Urinary bladder (tissue), 3 donors: ENCODE measurements at regions not wholly inside any gene's neighbourhood (a gene's known extent, or its start where the extent isn't known, plus 50 kb on each side); places are given as distances from the start of the nearest gene placed in this dataset.
A peak's percentile ranks its signal among the peaks of the same experiment; 100 is the strongest.

ENCODE experiments used
- DNase-seq: peaks from one replicate; pipeline ENCODE4 v3.0.0-alpha.2; 2015; ENCODE audit errors: extremely low spot score
- H3K27ac ChIP-seq: one replicate; pipeline ENCODE4 v1.5.1; 2013; ENCODE audit warnings: low read depth, mild to moderate bottlenecking, moderate library complexity
- H3K36me3 ChIP-seq: one replicate; pipeline ENCODE4 v1.6.1; 2013; ENCODE audit warnings: mild to moderate bottlenecking, moderate library complexity; ENCODE audit not compliant: insufficient read depth
- H3K4me1 ChIP-seq: one replicate; pipeline ENCODE4 v1.6.1; 2013; ENCODE audit warnings: mild to moderate bottlenecking, moderate library complexity; ENCODE audit not compliant: insufficient read depth
- H3K4me3 ChIP-seq: one replicate; pipeline ENCODE4 v1.5.1; 2013; ENCODE audit warnings: low read depth, low read length
- WGBS: extraction: QIAGEN DNeasy Blood & Tissue Kit; methylation state at CpG from one replicate; pipeline ENCODE4 v1.1.7; 2013; 5-methylcytosine and 5-hydroxymethylcytosine counted together
- donor health status: healthy with polysubstance abuse.
- donor health status: healthy.

- Histone ChIP-seq H3K36me3 (no peaks in the 10 kb centered on the region), H3K27ac (no peak overlapping the region), H3K4me3 (no peak overlapping the region), H3K4me1 (no peaks in the 10 kb centered on the region)
- 83% methylated on average over 1 of the region's 1 CpG for WGBS
- DNase-seq: no peak
These were observed 1290.9 kb downstream of the MRPL39 start for GRCh38 chr21:24316277-24316922.

- DNase-seq: peak; percentile 10
- H3K4me1 ChIP-seq: no peaks in the 10 kb centered on the region
- no peak overlapping the region for H3K4me3 ChIP-seq
- 54% methylated on average over 1 of the region's 1 CpG for WGBS
- no peak overlapping the region for H3K27ac ChIP-seq
- no peaks in the 10 kb centered on the region for H3K36me3 ChIP-seq
These were observed 1296.5 kb downstream of the MRPL39 start for GRCh38 chr21:24310788-24311187.

- Histone ChIP-seq H3K27ac (no peak overlapping the region), H3K36me3 (no peaks in the 10 kb centered on the region), H3K4me1 (no peaks in the 10 kb centered on the region), H3K4me3 (no peak overlapping the region)
- DNase-seq: no peak
These were observed 1299.1 kb downstream of the MRPL39 start for GRCh38 chr21:24308183-24308582.

- no peak for DNase-seq
- Histone ChIP-seq H3K4me3 (no peak overlapping the region), H3K4me1 (no peaks in the 10 kb centered on the region), H3K36me3 (no peaks in the 10 kb centered on the region), H3K27ac (no peak overlapping the region)
These were observed 1304.9 kb downstream of the MRPL39 start for GRCh38 chr21:24302400-24302799.

GRCh38 chr21:24298040-24298439 lies 1309.2 kb downstream of the MRPL39 start:
- WGBS: 77% methylated on average over 1 of the region's 1 CpG
- DNase-seq: no peak
- Histone ChIP-seq H3K4me1 (no peaks in the 10 kb centered on the region), H3K4me3 (no peak overlapping the region), H3K27ac (no peak overlapping the region), H3K36me3 (no peaks in the 10 kb centered on the region)

- H3K4me1 ChIP-seq: no peaks in the 10 kb centered on the region
- no peak for DNase-seq
- 60% methylated on average over 2 of the region's 2 CpGs for WGBS
- H3K4me3 ChIP-seq: no peak overlapping the region
- no peak overlapping the region for H3K27ac ChIP-seq
- H3K36me3 ChIP-seq: no peaks in the 10 kb centered on the region
These were observed 1313.1 kb downstream of the MRPL39 start for GRCh38 chr21:24294171-24294570.

- no peak for DNase-seq
- Histone ChIP-seq H3K4me1 (no peaks in the 10 kb centered on the region), H3K27ac (no peak overlapping the region), H3K4me3 (no peak overlapping the region), H3K36me3 (no peaks in the 10 kb centered on the region)
- WGBS: 81% methylated on average over 6 of the region's 6 CpGs
These were observed 1317.0 kb downstream of the MRPL39 start for GRCh38 chr21:24290151-24290833.

- Histone ChIP-seq H3K4me3 (no peak overlapping the region), H3K27ac (no peak overlapping the region), H3K36me3 (no peaks in the 10 kb centered on the region), H3K4me1 (no peaks in the 10 kb centered on the region)
- 89% methylated on average over 1 of the region's 1 CpG for WGBS
- no peak for DNase-seq
These were observed 1317.7 kb downstream of the MRPL39 start for GRCh38 chr21:24289539-24289938.

- Histone ChIP-seq H3K36me3 (no peaks in the 10 kb centered on the region), H3K4me3 (no peak overlapping the region), H3K4me1 (no peaks in the 10 kb centered on the region), H3K27ac (no peak overlapping the region)
- no peak for DNase-seq
- 66% methylated on average over 4 of the region's 4 CpGs for WGBS
These were observed 1326.7 kb downstream of the MRPL39 start for GRCh38 chr21:24280596-24280995.

GRCh38 chr21:24278711-24279110 lies 1328.6 kb downstream of the MRPL39 start:
- Histone ChIP-seq H3K27ac (no peak overlapping the region), H3K4me3 (no peak overlapping the region), H3K36me3 (no peaks in the 10 kb centered on the region), H3K4me1 (no peaks in the 10 kb centered on the region)
- no peak for DNase-seq
- 56% methylated on average over 2 of the region's 2 CpGs for WGBS

GRCh38 chr21:24276204-24276603 lies 1331.1 kb downstream of the MRPL39 start:
- Histone ChIP-seq H3K36me3 (no peaks in the 10 kb centered on the region), H3K4me1 (no peaks in the 10 kb centered on the region), H3K27ac (no peak overlapping the region), H3K4me3 (no peak overlapping the region)
- DNase-seq: no peak

GRCh38 chr21:24275616-24276015 lies 1331.7 kb downstream of the MRPL39 start:
- WGBS: 73% methylated on average over 1 of the region's 1 CpG
- Histone ChIP-seq H3K36me3 (no peaks in the 10 kb centered on the region), H3K27ac (no peak overlapping the region), H3K4me3 (no peak overlapping the region), H3K4me1 (no peaks in the 10 kb centered on the region)
- DNase-seq: no peak

GRCh38 chr21:24272521-24272938 lies 1334.8 kb downstream of the MRPL39 start:
- 33% methylated on average over 4 of the region's 4 CpGs for WGBS
- Histone ChIP-seq H3K27ac (no peak overlapping the region), H3K36me3 (no peaks in the 10 kb centered on the region), H3K4me1 (no peaks in the 10 kb centered on the region), H3K4me3 (no peak overlapping the region)
- no peak for DNase-seq

- WGBS: 56% methylated on average over 1 of the region's 1 CpG
- H3K36me3 ChIP-seq: no peaks in the 10 kb centered on the region
- no peak for DNase-seq
- no peak overlapping the region for H3K27ac ChIP-seq
- H3K4me1 ChIP-seq: no peaks in the 10 kb centered on the region
- no peak overlapping the region for H3K4me3 ChIP-seq
These were observed 1341.3 kb downstream of the MRPL39 start for GRCh38 chr21:24265987-24266386.
